Chondrocyte (in vitro differentiated cells): ENCODE measurements at regions not wholly inside any gene's neighbourhood (a gene's known extent, or its start where the extent isn't known, plus 50 kb on each side); places are given as distances from the start of the nearest gene placed in this dataset.

Experiments used
- DNase-seq: peaks from one replicate; pipeline ENCODE4 v3.0.0; 2021; ENCODE audit warnings: mixed read lengths, low spot score
- H3K27ac Mint-ChIP-seq: one replicate; pipeline ENCODE4 v1.8.0; 2021; ENCODE audit warnings: mild to moderate bottlenecking, moderate library complexity, mixed read lengths; ENCODE audit not compliant: unreplicated experiment
- H3K27me3 Mint-ChIP-seq: 2 replicates; pipeline ENCODE4 v1.8.0; 2021; ENCODE audit warnings: low read depth, mixed read lengths
- H3K36me3 Mint-ChIP-seq: 2 replicates; pipeline ENCODE4 v1.8.0; 2021; ENCODE audit warnings: low read depth, mixed read lengths
- H3K4me1 Mint-ChIP-seq: 2 replicates; pipeline ENCODE4 v1.8.0; 2021; ENCODE audit warnings: low read depth, mild to moderate bottlenecking, mixed read lengths
- H3K4me3 Mint-ChIP-seq: one replicate; pipeline ENCODE4 v1.8.0; 2021; ENCODE audit warnings: mild to moderate bottlenecking, moderate library complexity, mixed read lengths; ENCODE audit not compliant: unreplicated experiment
- H3K9me3 Mint-ChIP-seq: 2 replicates; pipeline ENCODE4 v1.8.0; 2021; ENCODE audit warnings: low read depth, mixed read lengths
- TF ChIP-seq, protein P1 (sequence below): fragments of 200-600 bp; sonication (generic); IDR thresholded peaks from 2 replicates; pipeline ENCODE4 v1.5.0; 2021; ENCODE audit warnings: antibody characterized with exemption, mild to moderate bottlenecking, moderate library complexity

DNA sequence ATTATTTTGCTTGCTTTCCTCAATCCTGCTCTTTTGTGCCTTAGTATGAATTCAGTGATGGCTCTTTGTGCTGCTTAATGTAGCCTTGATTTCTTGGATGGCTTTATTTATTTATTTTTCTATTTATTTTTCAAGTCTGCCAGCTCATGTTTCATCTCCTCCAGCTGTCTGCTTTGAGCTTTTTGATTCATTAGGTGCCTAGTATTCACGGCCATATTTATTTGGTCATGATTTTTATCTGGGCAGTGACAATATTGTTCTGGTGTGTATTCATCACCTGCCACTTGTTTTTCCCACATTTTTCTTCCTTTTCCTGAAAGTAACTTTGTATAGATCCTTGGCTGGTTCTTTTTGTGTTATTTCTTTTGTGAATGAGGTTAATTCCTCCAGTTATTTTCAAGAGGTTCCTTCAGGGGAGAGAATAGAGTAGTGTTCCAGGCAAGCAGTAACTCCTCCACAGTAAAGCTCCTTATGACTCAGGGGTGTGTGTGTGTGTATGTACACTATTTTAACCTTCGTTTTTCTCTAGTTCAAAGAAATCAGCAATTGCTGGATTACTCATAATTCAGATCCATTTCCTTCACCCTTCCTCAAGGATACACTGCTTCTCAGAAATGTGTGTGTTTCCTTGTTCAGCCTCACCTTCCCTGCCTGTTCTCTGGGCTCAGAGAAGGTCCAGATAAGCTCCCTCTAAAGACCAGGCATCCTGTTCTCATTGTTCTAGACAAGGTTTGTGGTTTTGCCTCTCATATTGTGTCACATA, 51.6 kb upstream of the PMCH start:
- H3K36me3 Mint-ChIP-seq = peaks cover 2% of the 10 kb centered on the region
- no peak overlapping the region for H3K27ac Mint-ChIP-seq
- peaks cover 13% of the 10 kb centered on the region for H3K9me3 Mint-ChIP-seq
- no peaks in the 10 kb centered on the region for H3K4me1 Mint-ChIP-seq
- H3K4me3 Mint-ChIP-seq = no peak overlapping the region
- TF ChIP-seq, protein P1, sequence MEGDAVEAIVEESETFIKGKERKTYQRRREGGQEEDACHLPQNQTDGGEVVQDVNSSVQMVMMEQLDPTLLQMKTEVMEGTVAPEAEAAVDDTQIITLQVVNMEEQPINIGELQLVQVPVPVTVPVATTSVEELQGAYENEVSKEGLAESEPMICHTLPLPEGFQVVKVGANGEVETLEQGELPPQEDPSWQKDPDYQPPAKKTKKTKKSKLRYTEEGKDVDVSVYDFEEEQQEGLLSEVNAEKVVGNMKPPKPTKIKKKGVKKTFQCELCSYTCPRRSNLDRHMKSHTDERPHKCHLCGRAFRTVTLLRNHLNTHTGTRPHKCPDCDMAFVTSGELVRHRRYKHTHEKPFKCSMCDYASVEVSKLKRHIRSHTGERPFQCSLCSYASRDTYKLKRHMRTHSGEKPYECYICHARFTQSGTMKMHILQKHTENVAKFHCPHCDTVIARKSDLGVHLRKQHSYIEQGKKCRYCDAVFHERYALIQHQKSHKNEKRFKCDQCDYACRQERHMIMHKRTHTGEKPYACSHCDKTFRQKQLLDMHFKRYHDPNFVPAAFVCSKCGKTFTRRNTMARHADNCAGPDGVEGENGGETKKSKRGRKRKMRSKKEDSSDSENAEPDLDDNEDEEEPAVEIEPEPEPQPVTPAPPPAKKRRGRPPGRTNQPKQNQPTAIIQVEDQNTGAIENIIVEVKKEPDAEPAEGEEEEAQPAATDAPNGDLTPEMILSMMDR = no peak
- no peak for DNase-seq
- H3K27me3 Mint-ChIP-seq = peaks cover 15% of the 10 kb centered on the region
